ENCODE measurements at regions not wholly inside any gene's neighbourhood (a gene's known extent, or its start where the extent isn't known, plus 50 kb on each side); places are given as distances from the start of the nearest gene placed in this dataset.

DNA sequence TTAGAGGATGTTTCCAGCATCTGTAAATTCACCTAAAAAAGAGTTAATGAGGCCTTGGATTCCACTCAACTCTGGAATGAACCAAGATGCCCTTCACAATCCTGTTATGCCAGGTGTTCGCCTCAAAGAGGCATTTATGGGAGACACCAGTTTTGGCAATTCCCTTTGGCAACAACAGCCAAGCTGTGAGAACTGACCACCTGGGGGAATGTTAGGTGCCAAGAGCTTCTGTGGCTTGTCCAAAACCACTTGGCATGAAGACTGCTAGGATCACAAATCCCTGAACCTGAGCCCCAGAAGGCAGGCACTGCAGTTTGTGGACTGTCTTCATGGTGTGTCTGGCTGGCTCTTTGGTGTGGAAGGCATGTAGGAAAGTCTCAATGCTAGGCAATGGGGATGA lies 164.4 kb upstream of the BDNF start:
- peak overlapping the region in 3 of 4 donors; percentile 15 to 37 (median 17) for H3K27ac ChIP-seq
- 14 to 19% methylated on average over 1 of the region's 1 CpG for WGBS, 2 donors
- FAIRE-seq: no peak

DNA sequence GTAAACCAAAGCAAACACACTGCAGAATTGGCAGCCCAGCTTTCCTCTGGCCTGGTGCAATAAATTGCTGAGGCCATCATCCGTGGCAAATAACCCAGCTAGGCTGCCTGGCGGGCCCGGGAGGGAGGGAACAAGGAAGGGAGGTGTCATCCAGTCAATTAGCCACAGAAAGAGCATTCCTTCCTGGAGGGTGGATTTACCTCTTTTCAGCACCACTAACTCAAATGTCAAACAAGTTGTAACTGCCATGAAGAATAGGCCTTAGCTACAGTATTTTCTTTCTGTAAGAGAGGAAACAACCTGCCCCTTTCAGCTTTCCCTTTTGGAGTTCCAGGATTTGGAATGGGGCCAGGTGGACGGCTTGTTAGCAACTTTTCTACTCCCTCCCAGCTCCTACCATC lies 163.8 kb upstream of the BDNF start:
- FAIRE-seq (no peak), ATAC-seq (peak; percentile 23 to 65 (median 64)), DNase-seq (peak; percentile 17 to 57 (median 40))
- WGBS, 2 donors: 17 to 19% methylated on average over 4 of the region's 4 CpGs
- H3K9me3 ChIP-seq: no peaks in the 10 kb centered on the region
- H3K36me3 ChIP-seq: no peaks in the 10 kb centered on the region
- no peaks in the 10 kb centered on the region for H3K27me3 ChIP-seq
- TF ChIP-seq, protein P1, sequence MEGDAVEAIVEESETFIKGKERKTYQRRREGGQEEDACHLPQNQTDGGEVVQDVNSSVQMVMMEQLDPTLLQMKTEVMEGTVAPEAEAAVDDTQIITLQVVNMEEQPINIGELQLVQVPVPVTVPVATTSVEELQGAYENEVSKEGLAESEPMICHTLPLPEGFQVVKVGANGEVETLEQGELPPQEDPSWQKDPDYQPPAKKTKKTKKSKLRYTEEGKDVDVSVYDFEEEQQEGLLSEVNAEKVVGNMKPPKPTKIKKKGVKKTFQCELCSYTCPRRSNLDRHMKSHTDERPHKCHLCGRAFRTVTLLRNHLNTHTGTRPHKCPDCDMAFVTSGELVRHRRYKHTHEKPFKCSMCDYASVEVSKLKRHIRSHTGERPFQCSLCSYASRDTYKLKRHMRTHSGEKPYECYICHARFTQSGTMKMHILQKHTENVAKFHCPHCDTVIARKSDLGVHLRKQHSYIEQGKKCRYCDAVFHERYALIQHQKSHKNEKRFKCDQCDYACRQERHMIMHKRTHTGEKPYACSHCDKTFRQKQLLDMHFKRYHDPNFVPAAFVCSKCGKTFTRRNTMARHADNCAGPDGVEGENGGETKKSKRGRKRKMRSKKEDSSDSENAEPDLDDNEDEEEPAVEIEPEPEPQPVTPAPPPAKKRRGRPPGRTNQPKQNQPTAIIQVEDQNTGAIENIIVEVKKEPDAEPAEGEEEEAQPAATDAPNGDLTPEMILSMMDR (IDR thresholded peaks at IDR 0.05): no peak
- peaks cover 13 to 23% (median 23%) of the 10 kb centered on the region in 3 donors for H3K4me1 ChIP-seq
- peak overlapping the region in 3 of 4 donors; percentile 15 to 37 (median 17) for H3K27ac ChIP-seq
- no peak overlapping the region for H3K4me3 ChIP-seq
- intact Hi-C loops (cut with DNase I): no loop called here

More for the DNA sequence above, 164.4 kb upstream of the BDNF start:
- Histone ChIP-seq H3K9me3 (no peaks in the 10 kb centered on the region), H3K27me3 (no peaks in the 10 kb centered on the region), H3K4me1 (peaks cover 13 to 23% (median 23%) of the 10 kb centered on the region in 3 donors), H3K4me3 (no peak overlapping the region), H3K36me3 (no peaks in the 10 kb centered on the region)
- DNase-seq: peak; percentile 61 to 91 (median 83)
- TF ChIP-seq, protein P1 (IDR thresholded peaks at IDR 0.05): no peak
- peak; percentile 85 to 93 (median 88) for ATAC-seq
- intact Hi-C loops (cut with DNase I): no loop called here

DNA sequence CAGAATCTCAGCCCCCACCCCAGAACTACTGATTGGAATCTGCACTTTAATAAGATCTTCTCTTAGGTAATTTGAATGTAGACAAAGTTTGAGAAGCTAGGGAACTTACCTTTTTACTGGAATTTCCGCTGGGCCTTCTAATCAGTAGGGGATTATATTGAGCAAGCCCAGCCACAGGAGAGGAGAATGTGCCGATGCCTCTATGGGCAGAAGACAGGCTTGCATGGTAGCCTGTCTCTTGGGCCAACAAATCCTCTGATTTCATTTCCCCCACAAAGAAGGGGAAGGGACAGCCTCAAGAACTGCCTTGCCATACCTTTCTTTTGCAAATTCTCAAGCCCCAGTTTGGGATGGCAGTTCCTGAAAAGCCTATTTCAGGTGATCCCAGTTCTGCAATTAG lies 163.4 kb upstream of the BDNF start:
- no peaks in the 10 kb centered on the region for H3K9me3 ChIP-seq
- H3K36me3 ChIP-seq: no peaks in the 10 kb centered on the region
- no peak for ATAC-seq
- WGBS, 2 donors: 91 to 94% methylated on average over 2 of the region's 2 CpGs
- H3K4me3 ChIP-seq: no peak overlapping the region
- peaks cover 13 to 23% (median 23%) of the 10 kb centered on the region in 3 donors for H3K4me1 ChIP-seq
- no peaks in the 10 kb centered on the region for H3K27me3 ChIP-seq
- no peak for DNase-seq
- FAIRE-seq: no peak
- intact Hi-C loops (cut with DNase I): no loop called here
- TF ChIP-seq, protein P1 (IDR thresholded peaks at IDR 0.05): no peak
- H3K27ac ChIP-seq: peak overlapping the region in 1 of 4 donors; percentile 15

DNA sequence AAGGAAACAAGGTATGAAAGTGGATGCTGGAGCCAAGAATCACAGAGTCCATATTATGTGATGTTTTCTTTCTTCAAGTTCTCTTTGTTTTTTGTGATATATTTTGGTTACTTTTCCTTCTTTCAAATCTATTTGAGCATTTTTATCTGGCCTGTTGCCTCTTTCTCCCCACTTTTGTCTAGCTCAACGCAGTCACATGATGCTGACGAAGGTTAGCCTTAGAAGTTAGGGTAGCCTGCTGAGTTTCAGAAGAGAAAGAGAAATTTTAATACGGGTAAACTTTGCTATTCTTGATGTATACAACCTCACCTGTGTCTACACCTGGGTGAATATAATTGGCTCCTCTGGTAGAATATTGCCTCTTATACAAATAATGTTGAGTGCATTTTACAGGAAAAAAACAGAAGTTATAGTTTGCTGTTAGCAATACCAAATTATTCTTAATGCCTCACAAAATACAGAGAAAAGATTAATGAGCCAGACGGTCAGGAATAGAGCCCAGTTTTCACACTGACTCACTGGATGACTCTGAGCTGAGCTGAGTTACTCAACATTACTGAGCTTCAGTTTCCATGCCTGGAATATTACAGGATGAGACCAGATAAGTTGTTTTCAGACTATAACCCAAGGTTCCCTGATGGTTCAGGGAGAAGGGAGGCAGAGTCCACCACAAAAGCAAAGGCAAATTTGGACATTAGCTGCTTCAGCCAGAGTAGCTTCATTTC lies 161.6 kb upstream of the BDNF start:
- 58 to 72% methylated on average over 4 of the region's 4 CpGs for WGBS, 2 donors
- no peak for FAIRE-seq
- ATAC-seq: peak in 2 of 4 donors; percentile 21 to 58
- Histone ChIP-seq H3K9me3 (no peaks in the 10 kb centered on the region), H3K27ac (no peak overlapping the region), H3K36me3 (no peaks in the 10 kb centered on the region), H3K27me3 (no peaks in the 10 kb centered on the region), H3K4me1 (peaks cover 13 to 25% (median 24%) of the 10 kb centered on the region in 3 donors), H3K4me3 (no peak overlapping the region)
- DNase-seq: no peak
- intact Hi-C loops (cut with DNase I): no loop called here
- TF ChIP-seq, protein P1 (IDR thresholded peaks at IDR 0.05): no peak

DNA sequence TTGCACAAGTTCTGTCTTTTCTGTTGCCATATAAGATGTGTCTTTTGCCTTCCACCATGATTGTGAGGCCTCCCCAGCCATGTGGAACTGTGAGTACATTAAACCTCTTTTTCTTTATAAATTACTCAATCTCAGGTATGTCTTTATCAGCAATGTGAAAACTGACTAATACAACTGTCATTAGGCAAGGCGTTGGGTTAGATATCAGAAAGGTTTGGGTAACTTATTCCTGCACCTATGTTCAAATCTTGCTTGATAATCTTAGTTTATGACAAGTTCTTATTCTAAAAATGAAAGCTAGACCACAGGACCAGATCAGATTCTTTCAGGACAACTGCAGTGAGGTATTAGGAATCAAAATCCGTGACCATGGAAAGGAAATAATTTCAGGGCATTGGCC lies 160.6 kb upstream of the BDNF start:
- Histone ChIP-seq H3K4me1 (peaks cover 13 to 26% (median 22%) of the 10 kb centered on the region in 3 donors), H3K27me3 (no peaks in the 10 kb centered on the region), H3K27ac (no peak overlapping the region), H3K36me3 (no peaks in the 10 kb centered on the region), H3K9me3 (no peaks in the 10 kb centered on the region), H3K4me3 (no peak overlapping the region)
- intact Hi-C loops (cut with DNase I): no loop called here
- WGBS, 2 donors: 84 to 95% methylated on average over 2 of the region's 2 CpGs
- FAIRE-seq: no peak
- no peak for DNase-seq
- TF ChIP-seq, protein P1 (IDR thresholded peaks at IDR 0.05): no peak
- ATAC-seq: no peak
